Stimulated activated CD4-positive, alpha-beta T cell treated with anti-CD3 and anti-CD28 coated beads, TNF-alpha, amount 100 ng/mL, for 4 hours (primary cell): ENCODE measurements at regions not wholly inside any gene's neighbourhood (a gene's known extent, or its start where the extent isn't known, plus 50 kb on each side); places are given as distances from the start of the nearest gene placed in this dataset.
"Not testable (repeated sequence)": the region's sequence is repeated elsewhere in the genome, so short reads cannot be mapped to it uniquely, and the experiment has no call there.

Experiments used
- DNase-seq, 3 experiments: peaks; one replicate each; pipeline ENCODE4 v3.0.0-alpha.2; 2020; ENCODE audit warnings: low read depth in 3 of 3

DNA sequence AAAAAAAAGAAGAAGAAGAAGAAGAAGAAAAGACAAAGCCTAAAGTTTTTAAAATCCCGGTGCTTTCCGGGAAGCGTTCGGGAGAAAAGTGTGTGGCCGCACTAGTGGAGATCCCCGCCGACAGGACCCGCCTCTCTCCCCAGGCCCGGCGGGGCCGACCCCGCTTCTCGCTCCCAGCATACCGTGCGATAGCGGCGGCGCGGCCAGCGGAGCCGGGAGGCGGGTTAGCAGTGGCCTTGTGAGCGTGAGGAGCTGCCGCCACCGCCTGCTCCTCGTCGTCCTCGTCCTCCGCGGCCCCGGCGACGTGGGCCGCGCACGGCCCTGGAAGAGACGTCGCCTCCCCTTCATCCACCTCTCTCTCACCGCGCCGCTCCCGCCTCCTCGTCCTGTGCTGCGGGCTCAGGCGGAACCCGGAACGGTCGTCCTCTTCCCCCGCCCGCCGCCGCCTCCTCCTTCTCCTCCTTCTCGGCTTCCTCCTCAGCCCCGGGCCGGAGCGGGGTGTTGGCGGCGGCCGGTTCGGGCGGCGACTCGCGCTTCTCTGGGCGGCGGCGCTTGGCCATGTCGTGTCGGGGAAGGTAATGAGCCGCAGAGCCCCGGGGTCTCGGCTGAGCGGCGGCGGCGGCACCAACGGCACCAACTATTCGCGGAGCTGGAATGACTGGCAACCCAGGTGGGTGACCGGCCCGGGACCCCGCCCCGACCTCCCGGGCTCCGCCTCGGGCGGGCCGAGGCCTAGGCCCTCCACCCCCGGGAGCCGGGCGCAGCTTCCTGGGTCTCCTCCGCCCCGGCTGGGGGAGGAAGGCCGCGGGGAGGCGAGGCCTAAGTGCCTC lies 62.6 kb upstream of the CDR2 start:
- DNase-seq = peak; percentile 45 to 61 (median 45)

DNA sequence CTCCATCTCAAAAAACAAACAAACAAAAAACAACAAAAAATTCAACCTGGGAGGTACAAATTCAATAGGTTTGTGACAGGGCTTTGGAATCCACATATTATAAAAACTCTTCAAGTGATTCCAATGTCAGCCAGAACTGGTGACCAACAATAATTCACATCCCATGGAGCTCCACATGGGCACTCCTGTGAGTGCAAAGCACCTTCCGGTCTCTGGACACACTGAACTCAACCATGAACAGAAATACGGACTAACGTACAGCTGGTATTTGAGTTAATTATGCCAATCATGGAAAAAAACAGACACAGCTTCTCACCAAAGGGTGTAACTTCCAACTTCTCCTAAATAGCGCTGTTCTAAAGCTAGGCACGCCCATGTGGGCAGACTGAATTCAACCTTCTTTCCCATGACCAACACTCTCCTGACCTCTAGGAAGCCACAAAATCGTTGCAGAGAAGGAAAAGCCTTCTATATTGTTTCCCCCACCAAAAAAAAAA lies 62.0 kb upstream of the CDR2 start:
- not testable (repeated sequence) for DNase-seq

DNA sequence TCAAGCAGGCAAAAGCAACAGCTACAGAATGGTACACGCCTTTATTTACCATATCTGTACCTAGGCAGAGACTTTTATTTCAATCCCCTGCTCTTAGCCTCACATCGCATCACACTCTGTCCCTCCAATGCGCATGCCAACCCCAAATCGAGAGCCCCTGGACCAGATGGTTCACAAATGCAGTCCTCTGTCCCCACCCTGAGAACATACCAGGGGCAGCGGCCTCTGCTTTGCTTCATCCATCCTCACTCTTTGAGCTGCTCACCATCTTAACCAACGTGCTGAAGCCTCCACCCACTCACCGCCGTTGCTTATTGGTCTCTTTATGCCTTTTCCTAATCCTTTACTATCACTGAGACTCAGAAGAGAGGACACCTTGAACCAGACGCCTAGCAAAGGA lies 56.9 kb upstream of the CDR2 start:
- DNase-seq = not testable (repeated sequence)

DNA sequence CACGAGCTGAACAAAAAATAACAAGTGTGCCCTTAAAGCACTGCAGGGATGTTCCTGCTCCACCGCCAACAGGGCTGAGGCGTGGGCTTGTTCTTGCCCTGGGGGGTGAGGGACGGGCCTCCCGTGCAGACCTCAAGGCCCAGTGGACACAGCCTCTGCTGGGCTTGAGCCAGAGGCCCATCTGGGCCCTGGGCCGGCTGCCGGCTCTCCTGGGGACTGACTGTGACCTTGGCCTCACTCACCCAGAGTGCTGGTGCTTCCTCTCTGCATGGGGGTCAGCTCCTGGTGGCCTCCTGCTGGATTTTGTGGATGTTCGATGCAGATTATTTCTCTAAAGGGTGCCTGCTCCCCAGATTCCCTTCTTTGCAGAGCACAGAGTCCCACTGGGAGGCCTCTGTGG lies 54.2 kb upstream of the CDR2 start:
- no peak for DNase-seq

DNA sequence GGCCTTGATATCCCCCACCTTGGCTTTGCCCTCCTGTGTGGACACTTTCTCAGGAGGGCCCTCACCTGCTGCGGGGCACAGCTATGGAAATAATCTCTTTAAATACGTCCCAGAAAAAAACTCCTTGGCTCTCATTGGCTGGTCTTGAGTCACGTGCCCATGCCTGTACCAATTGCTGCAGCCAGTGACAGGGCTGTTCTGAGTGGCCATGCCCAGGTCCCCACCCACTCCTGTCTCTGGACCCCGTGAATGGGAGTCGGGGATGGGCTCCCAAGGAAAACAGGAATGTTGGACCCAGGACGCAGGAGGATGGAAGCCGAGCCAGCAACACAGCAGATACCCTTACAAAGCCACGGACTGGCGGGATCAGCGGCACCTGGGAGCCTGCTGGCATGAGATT lies 53.1 kb upstream of the CDR2 start:
- no peak for DNase-seq

DNA sequence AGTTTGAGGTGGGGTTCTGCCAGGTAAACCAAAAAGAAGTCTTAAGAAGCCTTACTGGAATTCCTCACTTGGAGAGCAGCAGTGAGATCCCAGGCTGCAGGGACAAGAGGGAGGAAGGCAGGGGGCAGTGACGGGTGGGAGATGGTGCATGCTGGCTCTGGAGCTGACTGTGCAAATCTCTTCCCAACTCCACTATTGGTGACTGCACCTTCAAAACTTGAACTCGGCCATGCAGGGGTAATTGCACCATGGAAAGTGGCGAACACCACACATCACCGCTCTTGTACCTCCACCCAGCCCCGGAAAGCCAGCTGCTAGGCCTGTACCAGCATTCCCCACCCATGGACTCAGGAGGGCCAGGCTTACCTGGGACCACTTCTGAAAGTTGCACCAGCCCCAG lies 51.4 kb upstream of the CDR2 start:
- DNase-seq = no peak

DNA sequence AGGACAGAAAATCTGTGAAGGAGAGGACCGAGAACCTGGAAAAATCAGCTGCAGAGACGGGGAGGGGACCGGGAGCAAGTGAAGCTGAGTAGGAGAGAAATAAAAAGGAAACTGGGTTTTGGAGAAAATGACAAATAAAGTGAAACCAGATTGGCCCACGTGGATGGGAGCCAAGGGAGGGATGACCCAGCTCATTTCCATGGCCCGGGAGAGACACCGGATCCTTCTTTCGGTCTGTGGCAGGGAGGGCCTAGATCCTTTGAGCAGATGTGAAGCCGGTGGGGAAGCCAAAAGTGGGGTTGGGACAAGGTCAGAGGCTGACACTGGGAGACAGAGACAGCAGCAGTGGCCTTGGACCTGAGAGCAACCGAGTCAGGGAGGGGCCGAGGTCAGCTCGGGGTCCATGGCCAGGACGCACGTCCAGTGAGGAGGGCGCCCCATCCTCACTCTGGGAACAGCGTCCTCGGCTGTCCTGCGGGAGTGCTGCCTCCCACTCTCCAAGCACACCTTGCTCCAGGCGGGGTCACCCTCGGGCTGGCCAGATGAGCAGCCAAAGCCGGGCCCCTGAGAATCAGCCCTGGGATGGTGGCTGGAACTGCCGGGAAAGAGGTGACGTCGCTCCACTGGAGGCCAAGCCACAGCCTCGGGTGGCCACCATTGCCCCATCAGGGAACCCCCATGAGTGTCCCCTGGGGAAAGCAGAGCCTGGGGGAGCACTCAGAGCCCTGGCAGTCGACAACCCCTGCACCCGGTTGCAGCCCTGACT lies 50.8 kb upstream of the CDR2 start:
- DNase-seq = no peak

DNA sequence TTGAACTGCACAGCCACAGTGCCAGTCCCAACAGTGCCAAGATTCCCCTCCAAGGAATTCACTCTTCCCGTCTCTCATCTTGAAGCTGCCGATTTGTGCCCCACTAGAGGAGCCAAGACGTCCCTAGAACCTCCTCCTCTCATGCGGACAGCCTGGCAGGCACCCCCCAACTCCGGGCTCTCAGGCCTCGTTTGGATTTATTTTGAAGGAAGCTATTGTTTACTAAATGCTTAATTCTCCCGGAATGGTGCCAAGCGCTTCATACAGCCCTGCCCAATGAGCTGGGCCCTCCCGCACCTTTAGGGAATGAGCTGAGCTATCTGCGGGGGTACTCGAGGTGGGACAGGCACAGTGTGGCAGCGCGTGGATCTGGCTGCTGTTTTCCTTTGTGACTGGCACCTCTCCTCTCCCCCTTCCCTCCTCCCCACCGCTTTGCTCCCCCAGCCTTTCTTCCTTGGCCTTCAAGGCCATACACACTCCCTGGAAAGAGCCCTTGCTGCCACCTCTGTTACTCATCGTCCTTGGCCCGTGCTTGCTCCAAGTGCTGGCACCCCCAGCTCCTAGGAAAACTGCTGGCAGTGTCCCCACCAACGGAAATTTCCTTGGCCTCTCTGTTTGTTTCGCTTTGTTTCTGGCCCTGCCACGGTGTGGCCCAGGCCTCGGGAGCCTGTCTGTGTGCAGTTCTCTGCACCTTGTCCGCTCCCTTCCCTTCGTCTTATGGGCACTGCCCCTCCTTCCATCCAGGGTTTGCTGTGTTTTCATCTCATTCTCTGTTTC lies 49.9 kb upstream of the CDR2 start:
- DNase-seq = no peak
